ENCODE measurements at regions not wholly inside any gene's neighbourhood (a gene's known extent, or its start where the extent isn't known, plus 50 kb on each side); places are given as distances from the start of the nearest gene placed in this dataset.

GRCh38 chr9:117987945-117988344, 283.7 kb downstream of the TLR4 start:
- no peak for TF ChIP-seq CTCF (IDR thresholded peaks at IDR 0.05; ENCODE audit: insufficient read depth, low read depth, low read length)
- TF ChIP-seq EZH2 (IDR thresholded peaks at IDR 0.05; ENCODE audit: insufficient read depth, low read length): no peak

Measured in astrocyte (in vitro differentiated cells and primary cell).